CD14-positive monocyte (primary cell): ENCODE measurements at regions not wholly inside any gene's neighbourhood (a gene's known extent, or its start where the extent isn't known, plus 50 kb on each side); places are given as distances from the start of the nearest gene placed in this dataset.

Source experiments
- DNase-seq, 3 donors: peaks; one replicate each; pipeline ENCODE4 v3.0.0-alpha.2; 2011 to 2022
- H2AFZ ChIP-seq: 2 replicates; pipeline ENCODE4 v1.6.0; 2012; ENCODE audit warnings: mild to moderate bottlenecking, low read depth, low read length, inconsistent platforms; ENCODE audit not compliant: insufficient read depth, poor library complexity, severe bottlenecking
- H3K27ac ChIP-seq, 2 donors: 1 replicate in 1 of 2; 2 replicates in 1 of 2; pipeline ENCODE4 v1.5.1; 2012 to 2013; ENCODE audit warnings: low read length in 2 of 2, control low read depth in 1 of 2, inconsistent platforms in 1 of 2, low read depth in 1 of 2, mild to moderate bottlenecking in 1 of 2
- H3K27me3 ChIP-seq, 2 donors: one replicate each; pipeline versions ENCODE4 v1.6.0 to v1.6.1; 2011 to 2013; ENCODE audit warnings: low read length in 2 of 2; ENCODE audit not compliant: control insufficient read depth in 2 of 2, insufficient read depth in 2 of 2
- H3K36me3 ChIP-seq, 2 donors: replicated peaks in 1 of 2; 1 replicate in 1 of 2; 2 replicates in 1 of 2; pipeline versions ENCODE4 v1.5.1 to v1.6.1; 2012 to 2013; ENCODE audit warnings: low read length in 2 of 2, control low read depth in 1 of 2, inconsistent platforms in 1 of 2, mild to moderate bottlenecking in 1 of 2; ENCODE audit not compliant: insufficient read depth in 2 of 2, control insufficient read depth in 1 of 2
- H3K4me1 ChIP-seq, 2 donors: 1 replicate in 1 of 2; 2 replicates in 1 of 2; pipeline versions ENCODE4 v1.5.1 to v1.6.1; 2012 to 2013; ENCODE audit warnings: low read length in 2 of 2, control low read depth in 1 of 2, inconsistent platforms in 1 of 2, mild to moderate bottlenecking in 1 of 2, moderate library complexity in 1 of 2; ENCODE audit not compliant: insufficient read depth in 2 of 2, control insufficient read depth in 1 of 2
- H3K4me2 ChIP-seq: replicated peaks from 2 replicates; pipeline ENCODE3; 2012; ENCODE audit warnings: low read length, moderate library complexity, mild to moderate bottlenecking; ENCODE audit not compliant: poor library complexity, severe bottlenecking; ENCODE audit errors: extremely low read depth
- H3K4me3 ChIP-seq, 3 experiments: fragments of 200-600 bp in 1 of 3; sonication (generic) in 1 of 3; replicated peaks in 1 of 3; 1 replicate in 2 of 3; 2 replicates in 1 of 3; pipeline ENCODE4 v1.5.1; 2011 to 2013; ENCODE audit warnings: low read length in 3 of 3, mild to moderate bottlenecking in 3 of 3, control low read depth in 2 of 3, low read depth in 2 of 3, inconsistent platforms in 1 of 3, moderate library complexity in 1 of 3
- H3K79me2 ChIP-seq: 2 replicates; pipeline ENCODE4 v1.6.0; 2012; ENCODE audit warnings: mild to moderate bottlenecking, control low read depth, inconsistent platforms, low read length, moderate library complexity; ENCODE audit not compliant: insufficient read depth
- H3K9ac ChIP-seq: 2 replicates; pipeline ENCODE4 v1.6.0; 2017; ENCODE audit warnings: low read length, mild to moderate bottlenecking; ENCODE audit not compliant: insufficient read depth, poor library complexity, severe bottlenecking
- H3K9me3 ChIP-seq, 2 donors: replicated peaks in 1 of 2; 1 replicate in 1 of 2; 2 replicates in 1 of 2; pipeline versions ENCODE4 v1.5.1 to v1.6.1; 2012 to 2013; ENCODE audit warnings: low read length in 2 of 2, control low read depth in 1 of 2; ENCODE audit not compliant: control insufficient read depth in 1 of 2, insufficient read depth in 1 of 2
- H4K20me1 ChIP-seq: 2 replicates; pipeline ENCODE4 v1.6.0; 2012; ENCODE audit warnings: mild to moderate bottlenecking, low read length, control low read depth, moderate library complexity; ENCODE audit not compliant: insufficient read depth
- H3K27ac Mint-ChIP-seq, 7 donors: one replicate each; pipeline ENCODE4 v1.8.0; 2020; ENCODE audit warnings: mild to moderate bottlenecking in 7 of 7, mixed read lengths in 7 of 7, moderate library complexity in 6 of 7, inconsistent platforms in 2 of 7
- H3K27me3 Mint-ChIP-seq, 3 donors: one replicate each; pipeline ENCODE4 v1.8.0; 2021 to 2022; ENCODE audit warnings: low read depth in 3 of 3, mild to moderate bottlenecking in 3 of 3, mixed read lengths in 3 of 3, moderate library complexity in 3 of 3, inconsistent platforms in 1 of 3
- H3K36me3 Mint-ChIP-seq, 2 donors: one replicate each; pipeline ENCODE4 v1.8.0; 2020; ENCODE audit warnings: mixed read lengths in 2 of 2, inconsistent platforms in 1 of 2, mild to moderate bottlenecking in 1 of 2
- H3K4me1 Mint-ChIP-seq: one replicate; pipeline ENCODE4 v1.8.0; 2020; ENCODE audit warnings: mild to moderate bottlenecking, mixed read lengths
- H3K4me3 Mint-ChIP-seq, 2 donors: one replicate each; pipeline ENCODE4 v1.8.0; 2020; ENCODE audit warnings: mild to moderate bottlenecking in 2 of 2, mixed read lengths in 2 of 2, moderate library complexity in 1 of 2
- H3K9me3 Mint-ChIP-seq, 7 donors: one replicate each; pipeline ENCODE4 v1.8.0; 2020 to 2022; ENCODE audit warnings: mixed read lengths in 7 of 7, mild to moderate bottlenecking in 6 of 7, moderate library complexity in 6 of 7, inconsistent platforms in 2 of 7
- WGBS: methylation state at CpG from one replicate; pipeline ENCODE4 v1.1.5; 2013; ENCODE audit warnings: missing lambda C conversion rate; ENCODE audit not compliant: insufficient coverage; 5-methylcytosine and 5-hydroxymethylcytosine counted together
- intact Hi-C, 2 donors: fragments of 100-400 bp; cut with micrococcal nuclease; formaldehyde crosslinking; loops; one replicate each; pipeline versions ENCODE4 v1.15.0 to v1.15.1; 2023
- TF ChIP-seq, protein P1 (sequence below): fragments of 200-600 bp; IDR thresholded peaks from one replicate; pipeline ENCODE4 v1.8.0; 2022; ENCODE audit warnings: antibody characterized with exemption, mild to moderate bottlenecking

- H3K27ac ChIP-seq: no peak overlapping the region
- H3K4me3 Mint-ChIP-seq: no peak overlapping the region
- H3K36me3 ChIP-seq: no peaks in the 10 kb centered on the region
- no peak overlapping the region for H3K4me3 ChIP-seq
- H3K4me1 Mint-ChIP-seq: no peaks in the 10 kb centered on the region
- peaks cover 0 to 4% of the 10 kb centered on the region in 2 donors for H3K9me3 ChIP-seq
- no peak overlapping the region for H3K27ac Mint-ChIP-seq
- H3K79me2 ChIP-seq: no peaks in the 10 kb centered on the region
- H3K27me3 Mint-ChIP-seq: peaks cover 0 to 3% (median 0%) of the 10 kb centered on the region in 3 donors
- no peak overlapping the region for H2AFZ ChIP-seq
- intact Hi-C loops: no loop called here
- DNase-seq: no peak
- H3K4me2 ChIP-seq: no peak overlapping the region
- H3K4me1 ChIP-seq: no peaks in the 10 kb centered on the region
- no peak overlapping the region for H3K9ac ChIP-seq
- no peaks in the 10 kb centered on the region for H3K36me3 Mint-ChIP-seq
- TF ChIP-seq, protein P1, sequence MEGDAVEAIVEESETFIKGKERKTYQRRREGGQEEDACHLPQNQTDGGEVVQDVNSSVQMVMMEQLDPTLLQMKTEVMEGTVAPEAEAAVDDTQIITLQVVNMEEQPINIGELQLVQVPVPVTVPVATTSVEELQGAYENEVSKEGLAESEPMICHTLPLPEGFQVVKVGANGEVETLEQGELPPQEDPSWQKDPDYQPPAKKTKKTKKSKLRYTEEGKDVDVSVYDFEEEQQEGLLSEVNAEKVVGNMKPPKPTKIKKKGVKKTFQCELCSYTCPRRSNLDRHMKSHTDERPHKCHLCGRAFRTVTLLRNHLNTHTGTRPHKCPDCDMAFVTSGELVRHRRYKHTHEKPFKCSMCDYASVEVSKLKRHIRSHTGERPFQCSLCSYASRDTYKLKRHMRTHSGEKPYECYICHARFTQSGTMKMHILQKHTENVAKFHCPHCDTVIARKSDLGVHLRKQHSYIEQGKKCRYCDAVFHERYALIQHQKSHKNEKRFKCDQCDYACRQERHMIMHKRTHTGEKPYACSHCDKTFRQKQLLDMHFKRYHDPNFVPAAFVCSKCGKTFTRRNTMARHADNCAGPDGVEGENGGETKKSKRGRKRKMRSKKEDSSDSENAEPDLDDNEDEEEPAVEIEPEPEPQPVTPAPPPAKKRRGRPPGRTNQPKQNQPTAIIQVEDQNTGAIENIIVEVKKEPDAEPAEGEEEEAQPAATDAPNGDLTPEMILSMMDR: no peak
- 90% methylated on average over 2 of the region's 5 CpGs for WGBS
- H4K20me1 ChIP-seq: no peaks in the 10 kb centered on the region
- H3K9me3 Mint-ChIP-seq: peaks cover 0 to 5% (median 4%) of the 10 kb centered on the region in 7 donors
- no peaks in the 10 kb centered on the region for H3K27me3 ChIP-seq
Measured at GRCh38 chr1:218079820-218080219, 205.3 kb upstream of the RRP15 start.

DNA sequence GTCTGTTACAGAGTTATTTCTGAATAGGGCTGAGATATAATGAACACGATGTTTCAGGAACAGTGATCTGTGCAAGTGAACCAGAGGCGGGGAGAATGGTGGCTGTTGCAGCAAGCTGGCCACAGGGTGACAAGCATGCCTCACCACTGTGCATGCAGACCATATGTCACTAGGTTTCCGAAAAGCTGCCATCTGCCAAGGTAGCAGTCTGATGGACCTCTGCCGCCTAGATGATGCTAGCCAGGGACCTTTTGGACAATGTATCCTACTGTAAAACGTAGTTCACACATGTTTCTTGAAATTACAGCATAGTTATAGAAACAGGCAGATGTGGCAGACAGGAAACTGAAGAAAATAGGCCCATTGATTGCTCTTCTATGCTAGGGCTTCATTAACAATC, 204.2 kb upstream of the RRP15 start:
- H3K9me3 Mint-ChIP-seq: peaks cover 0 to 7% (median 4%) of the 10 kb centered on the region in 7 donors
- H3K27ac Mint-ChIP-seq: no peak overlapping the region
- H3K79me2 ChIP-seq: no peaks in the 10 kb centered on the region
- 84% methylated on average over 3 of the region's 5 CpGs for WGBS
- no peak for DNase-seq
- no peak overlapping the region for H3K27ac ChIP-seq
- no peak overlapping the region for H3K4me2 ChIP-seq
- no peak overlapping the region for H3K4me3 Mint-ChIP-seq
- no peaks in the 10 kb centered on the region for H3K36me3 Mint-ChIP-seq
- peaks cover 0 to 3% (median 0%) of the 10 kb centered on the region in 3 donors for H3K27me3 Mint-ChIP-seq
- H2AFZ ChIP-seq: no peak overlapping the region
- peaks cover 0 to 4% of the 10 kb centered on the region in 2 donors for H3K9me3 ChIP-seq
- no peaks in the 10 kb centered on the region for H3K4me1 ChIP-seq
- intact Hi-C loops: no loop called here
- no peaks in the 10 kb centered on the region for H3K27me3 ChIP-seq
- H3K9ac ChIP-seq: no peak overlapping the region
- H3K4me1 Mint-ChIP-seq: no peaks in the 10 kb centered on the region
- TF ChIP-seq, protein P1: no peak
- no peak overlapping the region for H3K4me3 ChIP-seq
- no peaks in the 10 kb centered on the region for H4K20me1 ChIP-seq
- H3K36me3 ChIP-seq: no peaks in the 10 kb centered on the region
